ENCODE measurements at regions not wholly inside any gene's neighbourhood (a gene's known extent, or its start where the extent isn't known, plus 50 kb on each side); places are given as distances from the start of the nearest gene placed in this dataset.
"Not testable (repeated sequence)": the region's sequence is repeated elsewhere in the genome, so short reads cannot be mapped to it uniquely, and the experiment has no call there.

DNA sequence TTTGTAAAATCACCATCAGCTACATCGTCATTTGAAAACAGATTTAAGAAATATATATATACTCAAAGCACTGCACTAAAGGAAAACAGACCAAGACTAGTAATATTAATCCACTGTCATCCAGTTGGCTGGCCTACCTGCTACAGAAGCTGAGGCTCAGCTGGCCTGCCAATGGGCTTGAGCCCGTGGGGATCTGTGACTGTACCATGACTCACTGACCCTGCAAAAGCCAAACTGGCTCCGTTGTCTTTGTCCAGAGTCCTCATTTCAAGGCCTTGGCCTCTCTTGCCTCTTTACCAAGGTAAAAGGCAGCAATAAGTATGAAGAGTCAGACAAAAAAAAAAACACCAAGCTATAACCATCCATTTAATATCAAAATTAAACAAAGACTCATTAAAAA is 463.5 kb upstream of the RASGRP1 start:
- no peaks in the 10 kb centered on the region for H3K9me3 ChIP-seq (ENCODE audit: control insufficient read depth in 2 of 2, insufficient read depth in 1 of 2, low read depth in 1 of 2, low read length in 1 of 2)
- no peaks in the 10 kb centered on the region for H3K4me1 ChIP-seq (ENCODE audit: control insufficient read depth in 3 of 3, insufficient read depth in 2 of 3, low read depth in 1 of 3, low read length in 2 of 3)
- no peak overlapping the region for H3K4me3 ChIP-seq (ENCODE audit: low read depth in 1 of 3, low read length in 3 of 3)
- no peak overlapping the region for H3K27ac ChIP-seq (ENCODE audit: low read depth in 1 of 3, low read length in 2 of 3)
- no peaks in the 10 kb centered on the region for H3K27me3 ChIP-seq (ENCODE audit: control insufficient read depth in 3 of 3, insufficient read depth in 3 of 3, low read length in 3 of 3)
- 81 to 85% (median 84%) methylated on average over 3 of the region's 3 CpGs for WGBS, 3 donors
- DNase-seq (no peak), FAIRE-seq (no peak)
- no peaks in the 10 kb centered on the region for H3K36me3 ChIP-seq (ENCODE audit: control insufficient read depth in 3 of 3, insufficient read depth in 2 of 3, low read depth in 1 of 3, low read length in 3 of 3)

DNA sequence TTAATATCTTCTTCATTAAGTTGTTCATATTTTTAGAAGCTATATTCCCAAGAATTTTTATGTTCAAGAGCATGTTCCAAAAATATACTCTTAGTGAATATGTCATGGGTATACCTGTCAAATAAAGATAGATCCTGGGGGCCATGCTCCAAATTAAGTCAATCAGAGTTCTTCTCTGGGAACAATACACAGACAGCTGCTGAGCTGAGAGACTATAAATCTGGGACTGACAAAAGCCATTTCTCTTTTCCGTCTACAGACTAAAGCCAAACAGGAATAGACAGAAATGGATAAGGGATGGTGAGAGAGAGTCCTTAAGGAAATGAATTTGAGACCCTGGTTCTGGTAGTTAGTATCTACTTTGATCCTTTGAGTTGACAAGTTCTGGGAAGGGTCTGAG is 465.1 kb upstream of the RASGRP1 start:
- FAIRE-seq (no peak), DNase-seq (no peak)
- H3K36me3 ChIP-seq (ENCODE audit: control insufficient read depth in 3 of 3, insufficient read depth in 2 of 3, low read depth in 1 of 3, low read length in 3 of 3) = no peaks in the 10 kb centered on the region
- no peak overlapping the region for H3K27ac ChIP-seq (ENCODE audit: low read depth in 1 of 3, low read length in 2 of 3)
- no peak overlapping the region for H3K4me3 ChIP-seq (ENCODE audit: low read depth in 1 of 3, low read length in 3 of 3)
- H3K27me3 ChIP-seq (ENCODE audit: control insufficient read depth in 3 of 3, insufficient read depth in 3 of 3, low read length in 3 of 3) = no peaks in the 10 kb centered on the region
- H3K4me1 ChIP-seq (ENCODE audit: control insufficient read depth in 3 of 3, insufficient read depth in 2 of 3, low read depth in 1 of 3, low read length in 2 of 3) = no peaks in the 10 kb centered on the region
- 73 to 91% (median 86%) methylated on average over 1 of the region's 1 CpG for WGBS, 3 donors
- no peaks in the 10 kb centered on the region for H3K9me3 ChIP-seq (ENCODE audit: control insufficient read depth in 2 of 2, insufficient read depth in 1 of 2, low read depth in 1 of 2, low read length in 1 of 2)

DNA sequence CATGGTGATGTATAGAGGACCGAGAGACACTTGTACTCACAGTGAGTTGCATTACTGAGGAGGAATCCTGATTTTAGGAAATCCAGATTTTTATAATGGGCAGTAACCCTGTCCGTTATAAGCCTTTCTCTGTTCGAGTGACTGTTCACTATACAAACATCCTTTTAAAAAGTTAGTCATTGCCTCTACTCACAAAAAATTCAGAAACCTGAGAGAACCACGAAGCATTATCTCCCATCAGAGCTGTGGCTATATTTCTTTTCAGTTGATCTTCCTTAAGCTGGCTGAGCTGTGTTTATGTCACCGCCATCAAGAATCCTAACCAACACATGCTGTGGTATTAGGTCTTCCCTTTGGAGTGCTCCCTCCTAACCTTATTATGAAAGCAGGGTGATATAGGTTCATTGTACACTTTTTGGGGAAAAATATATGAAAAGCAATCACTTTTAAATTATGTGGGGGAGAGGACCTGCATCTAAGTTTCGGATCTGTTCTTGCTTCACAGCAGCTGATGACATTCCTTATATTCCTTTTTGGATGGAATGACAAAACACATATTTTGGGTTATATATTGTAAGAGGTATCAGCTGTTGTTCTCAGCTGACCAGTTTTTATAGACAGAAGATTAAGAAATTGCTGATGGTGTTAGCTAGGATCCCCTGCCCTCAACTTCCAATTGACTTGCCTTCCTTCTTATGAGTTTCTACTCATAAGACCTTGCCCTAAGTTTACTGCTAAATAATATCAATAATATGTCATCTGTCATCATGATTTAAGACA is 465.9 kb upstream of the RASGRP1 start:
- DNase-seq (no peak), FAIRE-seq (no peak)
- no peaks in the 10 kb centered on the region for H3K9me3 ChIP-seq (ENCODE audit: control insufficient read depth in 2 of 2, insufficient read depth in 1 of 2, low read depth in 1 of 2, low read length in 1 of 2)
- no peaks in the 10 kb centered on the region for H3K27me3 ChIP-seq (ENCODE audit: control insufficient read depth in 3 of 3, insufficient read depth in 3 of 3, low read length in 3 of 3)
- no peaks in the 10 kb centered on the region for H3K36me3 ChIP-seq (ENCODE audit: control insufficient read depth in 3 of 3, insufficient read depth in 2 of 3, low read depth in 1 of 3, low read length in 3 of 3)
- no peaks in the 10 kb centered on the region for H3K4me1 ChIP-seq (ENCODE audit: control insufficient read depth in 3 of 3, insufficient read depth in 2 of 3, low read depth in 1 of 3, low read length in 2 of 3)
- 80 to 87% (median 84%) methylated on average over 6 of the region's 6 CpGs for WGBS, 3 donors
- no peak overlapping the region for H3K4me3 ChIP-seq (ENCODE audit: low read depth in 1 of 3, low read length in 3 of 3)
- no peak overlapping the region for H3K27ac ChIP-seq (ENCODE audit: low read depth in 1 of 3, low read length in 2 of 3)

DNA sequence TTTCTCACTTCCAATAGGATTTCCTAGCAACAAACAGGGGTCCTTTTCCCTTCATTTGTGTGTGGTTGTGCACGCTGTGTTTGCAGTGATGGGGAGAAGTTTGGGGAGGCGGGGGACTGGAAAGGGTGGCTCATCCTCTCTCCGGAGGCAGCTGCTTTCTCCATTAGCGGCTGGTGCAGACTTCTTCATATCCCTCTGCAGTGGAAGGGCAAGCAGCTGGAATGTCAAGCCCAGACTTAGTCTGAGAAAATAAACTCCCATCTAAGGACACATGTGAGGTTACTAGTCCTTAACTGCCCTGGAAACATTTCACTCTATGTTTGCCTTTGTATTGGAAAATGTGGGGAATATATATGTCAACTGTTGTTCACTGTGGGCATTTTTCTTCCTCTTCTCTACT is 467.0 kb upstream of the RASGRP1 start:
- Histone ChIP-seq H3K9me3 (ENCODE audit: control insufficient read depth in 2 of 2, insufficient read depth in 1 of 2, low read depth in 1 of 2, low read length in 1 of 2) (no peaks in the 10 kb centered on the region), H3K27ac (ENCODE audit: low read depth in 1 of 3, low read length in 2 of 3) (no peak overlapping the region), H3K36me3 (ENCODE audit: control insufficient read depth in 3 of 3, insufficient read depth in 2 of 3, low read depth in 1 of 3, low read length in 3 of 3) (no peaks in the 10 kb centered on the region), H3K4me1 (ENCODE audit: control insufficient read depth in 3 of 3, insufficient read depth in 2 of 3, low read depth in 1 of 3, low read length in 2 of 3) (no peaks in the 10 kb centered on the region), H3K4me3 (ENCODE audit: low read depth in 1 of 3, low read length in 3 of 3) (no peak overlapping the region), H3K27me3 (ENCODE audit: control insufficient read depth in 3 of 3, insufficient read depth in 3 of 3, low read length in 3 of 3) (no peaks in the 10 kb centered on the region)
- no peak for FAIRE-seq
- WGBS, 3 donors = 67 to 83% (median 73%) methylated on average over 4 of the region's 4 CpGs
- no peak for DNase-seq

DNA sequence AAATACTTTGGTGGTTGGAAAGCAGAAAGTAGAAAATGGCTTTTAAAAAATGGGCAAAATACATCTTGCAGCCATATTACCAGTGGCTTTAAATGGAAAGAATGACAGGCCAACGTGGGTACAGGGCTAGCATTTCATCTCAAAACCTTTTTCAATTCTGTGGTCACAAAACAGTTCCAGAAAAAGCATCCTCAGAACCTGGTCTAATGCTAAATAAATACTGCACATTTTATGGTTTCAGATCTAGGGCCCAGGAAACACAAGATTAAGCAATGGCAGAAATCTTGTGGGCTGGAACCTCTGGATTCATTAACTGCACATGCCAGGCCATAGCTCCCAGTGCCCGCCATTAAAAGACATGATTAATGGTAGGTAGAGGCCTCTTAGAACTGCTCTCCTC is 470.2 kb upstream of the RASGRP1 start:
- Histone ChIP-seq H3K36me3 (ENCODE audit: control insufficient read depth in 3 of 3, insufficient read depth in 2 of 3, low read depth in 1 of 3, low read length in 3 of 3) (no peaks in the 10 kb centered on the region), H3K4me1 (ENCODE audit: control insufficient read depth in 3 of 3, insufficient read depth in 2 of 3, low read depth in 1 of 3, low read length in 2 of 3) (no peaks in the 10 kb centered on the region), H3K27ac (ENCODE audit: low read depth in 1 of 3, low read length in 2 of 3) (no peak overlapping the region), H3K4me3 (ENCODE audit: low read depth in 1 of 3, low read length in 3 of 3) (no peak overlapping the region), H3K27me3 (ENCODE audit: control insufficient read depth in 3 of 3, insufficient read depth in 3 of 3, low read length in 3 of 3) (no peaks in the 10 kb centered on the region), H3K9me3 (ENCODE audit: control insufficient read depth in 2 of 2, insufficient read depth in 1 of 2, low read depth in 1 of 2, low read length in 1 of 2) (no peaks in the 10 kb centered on the region)
- no peak for DNase-seq
- WGBS, 3 donors = 58 to 82% (median 72%) methylated on average over 2 of the region's 2 CpGs
- FAIRE-seq = no peak

DNA sequence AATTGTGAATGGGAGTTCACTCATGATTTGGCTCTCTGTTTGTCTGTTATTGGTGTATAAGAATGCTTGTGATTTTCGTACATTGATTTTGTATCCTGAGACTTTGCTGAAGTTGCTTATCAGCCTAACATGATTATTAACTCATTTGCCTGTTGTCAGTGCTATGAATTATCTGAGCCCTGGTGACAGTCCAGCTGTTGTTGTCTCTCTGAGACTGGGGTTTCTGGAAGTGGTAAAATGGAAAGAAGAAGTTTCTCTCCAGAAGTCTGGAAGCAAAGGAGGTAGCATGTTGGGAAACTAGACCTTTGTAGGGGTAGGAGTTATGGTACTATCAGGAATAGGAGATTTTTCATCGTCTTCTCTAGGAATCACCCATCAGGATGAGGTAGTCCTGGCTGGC is 473.0 kb upstream of the RASGRP1 start:
- not testable (repeated sequence) for H3K27ac ChIP-seq (ENCODE audit: low read depth in 1 of 3, low read length in 2 of 3); H3K9me3 ChIP-seq (ENCODE audit: control insufficient read depth in 2 of 2, insufficient read depth in 1 of 2, low read depth in 1 of 2, low read length in 1 of 2); H3K27me3 ChIP-seq (ENCODE audit: control insufficient read depth in 3 of 3, insufficient read depth in 3 of 3, low read length in 3 of 3); H3K4me1 ChIP-seq (ENCODE audit: control insufficient read depth in 3 of 3, insufficient read depth in 2 of 3, low read depth in 1 of 3, low read length in 2 of 3); FAIRE-seq; H3K4me3 ChIP-seq (ENCODE audit: low read depth in 1 of 3, low read length in 3 of 3); DNase-seq; H3K36me3 ChIP-seq (ENCODE audit: control insufficient read depth in 3 of 3, insufficient read depth in 2 of 3, low read depth in 1 of 3, low read length in 3 of 3)
- 81 to 89% (median 88%) methylated on average over 2 of the region's 2 CpGs for WGBS, 3 donors

DNA sequence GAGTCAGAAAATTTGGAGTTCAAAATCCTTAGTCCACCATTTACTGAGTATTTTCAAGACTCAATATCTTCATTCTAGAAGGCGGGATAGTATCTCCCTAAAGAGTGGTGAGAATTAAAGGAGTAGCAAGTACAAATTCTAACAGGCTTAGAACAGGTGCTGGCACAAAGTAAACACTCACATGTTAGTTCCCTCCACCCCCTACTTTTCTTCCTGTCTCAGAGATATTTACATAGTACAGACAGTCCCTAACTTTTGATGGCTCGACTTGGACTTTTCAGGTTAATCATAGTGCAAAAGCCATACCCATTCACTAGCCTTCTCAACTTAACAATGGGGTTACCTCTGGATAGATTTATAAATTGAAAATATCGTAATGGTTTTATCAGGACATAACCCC is 476.2 kb upstream of the RASGRP1 start:
- H3K27ac ChIP-seq (ENCODE audit: low read depth in 1 of 3, low read length in 2 of 3) = no peak overlapping the region
- H3K36me3 ChIP-seq (ENCODE audit: control insufficient read depth in 3 of 3, insufficient read depth in 2 of 3, low read depth in 1 of 3, low read length in 3 of 3) = no peaks in the 10 kb centered on the region
- H3K27me3 ChIP-seq (ENCODE audit: control insufficient read depth in 3 of 3, insufficient read depth in 3 of 3, low read length in 3 of 3) = no peaks in the 10 kb centered on the region
- 59 to 81% (median 71%) methylated on average over 3 of the region's 3 CpGs for WGBS, 3 donors
- H3K9me3 ChIP-seq (ENCODE audit: control insufficient read depth in 2 of 2, insufficient read depth in 1 of 2, low read depth in 1 of 2, low read length in 1 of 2) = no peaks in the 10 kb centered on the region
- no peaks in the 10 kb centered on the region for H3K4me1 ChIP-seq (ENCODE audit: control insufficient read depth in 3 of 3, insufficient read depth in 2 of 3, low read depth in 1 of 3, low read length in 2 of 3)
- DNase-seq (no peak), FAIRE-seq (no peak)
- no peak overlapping the region for H3K4me3 ChIP-seq (ENCODE audit: low read depth in 1 of 3, low read length in 3 of 3)

DNA sequence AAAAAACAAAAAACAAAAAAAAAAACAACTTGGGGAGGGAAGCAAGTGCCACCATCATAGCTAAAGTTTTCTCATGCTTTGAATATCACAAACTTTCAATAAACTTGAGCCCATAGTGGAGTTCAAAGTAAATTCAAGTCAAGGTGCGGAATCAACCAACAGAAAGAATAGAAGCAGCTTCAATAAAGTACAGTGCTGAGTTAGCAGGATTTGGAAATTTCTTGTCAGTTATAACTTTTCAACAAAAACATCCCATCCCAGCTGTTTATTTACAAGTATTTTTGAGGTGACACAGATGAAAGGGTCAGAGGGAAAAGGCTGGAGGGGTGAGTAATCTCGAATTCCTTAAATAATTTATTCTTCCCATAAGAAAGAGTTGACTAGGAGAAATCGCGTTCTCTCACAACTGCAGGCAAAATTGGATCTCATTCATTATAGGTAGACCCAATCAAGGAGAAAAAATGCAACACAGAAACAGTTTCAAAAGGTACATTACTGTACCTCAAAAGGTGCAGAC is 477.4 kb upstream of the RASGRP1 start:
- Histone ChIP-seq H3K4me1 (ENCODE audit: control insufficient read depth in 3 of 3, insufficient read depth in 2 of 3, low read depth in 1 of 3, low read length in 2 of 3) (no peaks in the 10 kb centered on the region), H3K36me3 (ENCODE audit: control insufficient read depth in 3 of 3, insufficient read depth in 2 of 3, low read depth in 1 of 3, low read length in 3 of 3) (no peaks in the 10 kb centered on the region), H3K27me3 (ENCODE audit: control insufficient read depth in 3 of 3, insufficient read depth in 3 of 3, low read length in 3 of 3) (no peaks in the 10 kb centered on the region), H3K9me3 (ENCODE audit: control insufficient read depth in 2 of 2, insufficient read depth in 1 of 2, low read depth in 1 of 2, low read length in 1 of 2) (no peaks in the 10 kb centered on the region), H3K4me3 (ENCODE audit: low read depth in 1 of 3, low read length in 3 of 3) (no peak overlapping the region), H3K27ac (ENCODE audit: low read depth in 1 of 3, low read length in 2 of 3) (no peak overlapping the region)
- DNase-seq (no peak), FAIRE-seq (no peak)
- WGBS, 3 donors = 69 to 85% (median 73%) methylated on average over 4 of the region's 4 CpGs

Data from small intestine (tissue), 7 donors.